D721Med (cell line): ENCODE measurements at regions not wholly inside any gene's neighbourhood (a gene's known extent, or its start where the extent isn't known, plus 50 kb on each side); places are given as distances from the start of the nearest gene placed in this dataset.

ENCODE experiments used
- DNase-seq: peaks from one replicate; pipeline ENCODE4 v3.0.0; 2011; ENCODE audit warnings: low spot score; ENCODE audit not compliant: insufficient read length
- FAIRE-seq: peaks from 2 replicates; lab custom pipeline; 2011; peaks lifted over from hg19 to GRCh38; lab: Jason Lieb, UNC
- TF ChIP-seq, protein P1 (sequence below): IDR thresholded peaks from 2 replicates; pipeline ENCODE4 v1.5.1; 2012; ENCODE audit warnings: mild to moderate bottlenecking, control low read depth; ENCODE audit not compliant: insufficient read depth; ENCODE audit errors: missing control alignments

- FAIRE-seq = no peak
These were observed 116.0 kb downstream of the TRIM27 start for GRCh38 chr6:28807682-28808280.

DNA sequence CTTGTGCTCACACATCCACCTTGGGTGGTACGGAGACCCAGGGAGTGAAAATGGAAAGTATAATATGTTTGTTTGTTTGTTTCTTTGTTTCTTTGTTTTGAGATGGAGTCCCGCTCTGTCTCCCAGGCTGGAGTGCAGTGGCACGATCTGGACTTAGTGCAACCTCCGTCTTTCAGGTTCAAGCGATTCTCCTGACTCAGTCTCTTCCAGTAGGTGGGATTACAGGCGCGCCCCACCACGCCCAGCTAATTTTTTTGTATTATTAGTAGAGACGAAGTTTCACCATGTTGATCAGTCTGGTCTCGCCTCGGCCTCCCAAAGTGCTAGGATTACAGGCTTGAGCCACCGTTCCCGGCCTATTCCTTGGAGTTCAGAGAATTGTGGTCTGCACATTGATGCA is 115.4 kb downstream of the TRIM27 start:
- TF ChIP-seq, protein P1, sequence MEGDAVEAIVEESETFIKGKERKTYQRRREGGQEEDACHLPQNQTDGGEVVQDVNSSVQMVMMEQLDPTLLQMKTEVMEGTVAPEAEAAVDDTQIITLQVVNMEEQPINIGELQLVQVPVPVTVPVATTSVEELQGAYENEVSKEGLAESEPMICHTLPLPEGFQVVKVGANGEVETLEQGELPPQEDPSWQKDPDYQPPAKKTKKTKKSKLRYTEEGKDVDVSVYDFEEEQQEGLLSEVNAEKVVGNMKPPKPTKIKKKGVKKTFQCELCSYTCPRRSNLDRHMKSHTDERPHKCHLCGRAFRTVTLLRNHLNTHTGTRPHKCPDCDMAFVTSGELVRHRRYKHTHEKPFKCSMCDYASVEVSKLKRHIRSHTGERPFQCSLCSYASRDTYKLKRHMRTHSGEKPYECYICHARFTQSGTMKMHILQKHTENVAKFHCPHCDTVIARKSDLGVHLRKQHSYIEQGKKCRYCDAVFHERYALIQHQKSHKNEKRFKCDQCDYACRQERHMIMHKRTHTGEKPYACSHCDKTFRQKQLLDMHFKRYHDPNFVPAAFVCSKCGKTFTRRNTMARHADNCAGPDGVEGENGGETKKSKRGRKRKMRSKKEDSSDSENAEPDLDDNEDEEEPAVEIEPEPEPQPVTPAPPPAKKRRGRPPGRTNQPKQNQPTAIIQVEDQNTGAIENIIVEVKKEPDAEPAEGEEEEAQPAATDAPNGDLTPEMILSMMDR = no peak
- DNase-seq = no peak
- no peak for FAIRE-seq

More at GRCh38 chr6:28807682-28808280, 116.0 kb downstream of the TRIM27 start:
- TF ChIP-seq, protein P1 = no peak
- no peak for DNase-seq

DNA sequence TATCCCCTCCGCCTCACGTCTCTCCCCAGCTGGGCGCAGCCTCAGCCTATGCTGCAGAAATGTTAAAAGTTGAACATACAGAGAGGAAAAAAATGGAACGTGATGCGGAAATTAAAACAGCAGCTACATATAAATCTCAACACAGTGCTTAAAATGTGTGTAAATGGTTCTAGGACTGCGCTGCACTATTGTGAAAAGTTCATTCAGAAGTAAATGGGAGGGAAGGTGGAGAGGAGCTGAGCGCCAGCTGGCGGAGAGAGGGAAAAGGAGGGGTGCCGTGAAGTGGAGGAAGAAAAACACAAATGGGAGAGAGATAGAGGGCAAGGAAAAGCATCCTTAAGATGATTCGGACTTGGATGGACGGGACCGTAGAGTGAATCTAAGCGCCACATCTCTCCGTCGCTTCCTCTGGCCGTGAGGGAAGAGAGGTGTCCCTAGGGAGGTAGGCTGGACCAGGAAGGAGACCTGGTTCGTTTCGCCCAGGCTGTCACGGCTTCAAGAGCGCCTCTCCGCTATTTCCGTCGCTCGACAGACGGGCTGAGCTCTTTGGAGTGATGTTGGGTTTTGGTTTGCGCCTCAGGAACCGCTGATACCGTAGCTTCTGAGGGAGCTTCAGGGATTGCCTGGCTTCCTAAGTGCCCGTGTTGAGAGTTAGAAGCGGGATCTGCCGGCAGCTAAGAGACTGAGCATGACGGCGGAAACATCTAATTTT is 113.7 kb downstream of the TRIM27 start:
- no peak for DNase-seq
- TF ChIP-seq, protein P1 = peak; percentile 41
- no peak for FAIRE-seq

DNA sequence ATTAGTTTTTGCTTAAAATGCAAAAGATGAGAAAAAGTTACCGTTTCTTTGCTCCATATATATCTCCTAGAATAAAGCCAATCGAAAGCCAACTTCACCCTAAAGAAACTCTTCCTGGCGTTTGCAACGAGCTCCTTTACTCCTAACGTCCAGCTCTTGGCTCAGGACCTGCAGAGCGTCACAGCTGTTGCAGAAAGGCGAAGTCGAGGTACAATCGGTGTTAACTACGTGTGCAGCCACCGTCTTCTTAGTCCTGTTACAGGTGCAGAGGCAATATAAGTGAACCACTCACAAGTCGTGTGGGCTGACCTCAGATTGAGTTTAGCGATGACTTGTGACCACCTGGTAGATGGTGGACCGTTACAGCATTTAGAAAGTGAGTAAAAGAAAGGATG is 113.1 kb downstream of the TRIM27 start:
- DNase-seq (no peak), FAIRE-seq (no peak)
- TF ChIP-seq, protein P1 = no peak

DNA sequence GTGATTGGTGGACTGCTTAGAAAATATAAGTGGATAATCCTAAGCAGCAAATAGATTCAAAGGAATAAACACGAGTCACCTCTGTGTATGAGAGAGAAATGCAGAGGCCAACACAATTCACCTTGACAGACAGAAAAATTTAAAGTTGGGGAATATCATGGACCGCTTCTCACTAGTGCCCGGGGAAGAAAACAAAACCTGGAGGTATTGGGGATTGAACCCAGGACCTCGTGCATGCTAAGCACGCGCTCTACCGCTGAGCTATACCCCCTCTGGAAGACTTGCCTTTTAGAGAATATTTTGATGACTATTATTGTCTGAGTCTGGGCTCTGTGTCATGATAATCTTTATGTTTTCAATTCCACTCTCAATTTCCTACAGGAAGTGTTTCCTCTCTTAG is 111.9 kb downstream of the TRIM27 start:
- FAIRE-seq (no peak), DNase-seq (no peak)
- TF ChIP-seq, protein P1 = no peak

DNA sequence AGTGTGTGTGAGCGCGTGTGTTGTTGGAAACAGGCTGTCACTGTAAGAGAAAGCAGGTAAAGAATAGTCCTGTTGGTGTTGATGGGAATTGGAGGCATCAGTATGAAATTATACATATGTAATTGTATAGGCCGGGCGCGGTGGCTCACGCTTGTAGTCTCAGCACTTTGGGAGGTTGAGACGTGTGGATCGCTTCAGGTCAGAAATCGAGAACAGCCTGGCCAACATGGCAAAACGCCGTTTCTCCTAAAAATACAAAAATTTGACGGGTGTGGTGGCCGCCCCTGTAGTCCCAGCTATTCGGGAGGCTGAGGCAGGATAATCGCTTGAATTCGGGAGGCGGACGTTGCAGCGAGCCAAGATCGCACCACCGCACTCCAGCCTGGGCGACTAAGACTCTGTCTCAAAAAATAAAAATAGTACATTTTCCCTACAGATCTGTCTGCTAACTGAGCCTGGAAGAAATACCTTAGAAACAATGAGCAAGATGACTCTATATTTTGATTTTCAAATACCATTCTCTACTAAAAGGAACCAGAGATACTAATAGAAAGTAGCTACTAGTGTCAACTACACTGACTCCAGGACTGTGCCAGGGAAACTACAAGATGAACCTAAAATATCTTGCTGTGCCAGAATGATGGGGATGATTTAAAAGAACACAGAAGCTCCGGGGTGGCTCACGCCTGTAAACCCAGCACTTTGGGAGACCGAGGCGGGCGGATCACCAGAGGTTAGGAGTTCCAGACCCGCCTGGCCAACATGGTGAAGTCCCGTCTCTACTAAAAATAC is 110.8 kb downstream of the TRIM27 start:
- TF ChIP-seq, protein P1 = no peak
- FAIRE-seq = no peak
- no peak for DNase-seq
